NT2/D1 (cell line): ENCODE measurements at regions not wholly inside any gene's neighbourhood (a gene's known extent, or its start where the extent isn't known, plus 50 kb on each side); places are given as distances from the start of the nearest gene placed in this dataset.
"Not testable (repeated sequence)": the region's sequence is repeated elsewhere in the genome, so short reads cannot be mapped to it uniquely, and the experiment has no call there.

Source experiments
- YY1 ChIP-seq: IDR thresholded peaks from 2 replicates; pipeline ENCODE4 v1.6.1; 2011; ENCODE audit not compliant: insufficient read length, insufficient read depth
- ZNF274 ChIP-seq: IDR thresholded peaks from 2 replicates; pipeline ENCODE4 v1.6.1; 2011; ENCODE audit warnings: mild to moderate bottlenecking, low read depth, low read length

DNA sequence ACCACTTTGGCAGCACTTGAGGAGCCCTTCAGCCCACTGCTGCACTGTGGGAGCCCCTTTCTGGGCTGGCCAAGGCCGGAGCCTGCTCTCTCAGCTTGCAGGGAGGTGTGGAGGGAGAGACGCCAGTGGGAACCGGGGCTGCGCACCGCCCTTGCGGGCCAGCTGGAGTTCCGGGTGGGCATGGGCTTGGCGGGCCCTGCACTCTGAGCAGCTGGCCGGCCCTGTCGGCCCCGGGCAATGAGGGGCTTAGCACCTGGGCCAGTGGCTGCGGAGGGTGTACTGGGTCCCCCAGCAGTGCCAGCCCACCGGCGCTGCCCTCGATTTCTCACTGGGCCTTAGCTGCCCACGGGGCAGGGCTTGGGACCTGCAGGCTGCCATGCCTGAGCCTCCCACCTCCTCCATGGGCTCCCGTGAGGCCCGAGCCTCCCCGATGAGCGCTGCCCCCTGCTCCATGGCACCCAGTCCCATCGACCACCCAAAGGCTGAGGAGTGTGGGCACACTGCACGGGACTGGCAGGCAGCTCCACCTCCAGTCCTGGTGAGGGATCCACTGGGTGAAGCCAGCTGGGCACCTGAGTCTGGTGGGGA lies 253.6 kb upstream of the AMIGO2 start:
- TF ChIP-seq YY1, ZNF274: not testable (repeated sequence)
